Activated gamma-delta T cell treated with anti-CD3 and anti-CD28 coated beads, Interleukin-2, amount 50 U/mL, for 16 hours (primary cell): ENCODE measurements at regions not wholly inside any gene's neighbourhood (a gene's known extent, or its start where the extent isn't known, plus 50 kb on each side); places are given as distances from the start of the nearest gene placed in this dataset.
"Not testable (repeated sequence)": the region's sequence is repeated elsewhere in the genome, so short reads cannot be mapped to it uniquely, and the experiment has no call there.

ENCODE experiments used
- DNase-seq: peaks from one replicate; pipeline ENCODE4 v3.0.0-alpha.2; 2020; ENCODE audit warnings: low read depth

GRCh38 chr10:94125856-94126255 lies 132.1 kb downstream of the PLCE1 start:
- no peak for DNase-seq

GRCh38 chr10:94129393-94130130 lies 135.8 kb downstream of the PLCE1 start:
- no peak for DNase-seq

GRCh38 chr10:94131885-94132284 lies 138.2 kb downstream of the PLCE1 start:
- DNase-seq, result no peak

- DNase-seq, result no peak
These were observed 139.5 kb downstream of the PLCE1 start for GRCh38 chr10:94133239-94133638.

- no peak for DNase-seq
These were observed 144.0 kb downstream of the PLCE1 start for GRCh38 chr10:94137747-94138146.

- DNase-seq, result no peak
These were observed 144.7 kb downstream of the PLCE1 start for GRCh38 chr10:94138391-94138790.

GRCh38 chr10:94143261-94143660 lies 149.5 kb downstream of the PLCE1 start:
- DNase-seq, result no peak

GRCh38 chr10:94146313-94146712 lies 152.6 kb downstream of the PLCE1 start:
- DNase-seq, result no peak

- no peak for DNase-seq
These were observed 153.0 kb downstream of the PLCE1 start for GRCh38 chr10:94146746-94147145.

GRCh38 chr10:94149702-94150101 lies 156.0 kb downstream of the PLCE1 start:
- DNase-seq, result no peak

GRCh38 chr10:94150541-94151184 lies 156.9 kb downstream of the PLCE1 start:
- no peak for DNase-seq

- no peak for DNase-seq
These were observed 162.1 kb downstream of the PLCE1 start for GRCh38 chr10:94155722-94156271.

- DNase-seq, result no peak
These were observed 162.7 kb downstream of the PLCE1 start for GRCh38 chr10:94156453-94156852.

GRCh38 chr10:94165158-94165611 lies 171.5 kb downstream of the PLCE1 start:
- DNase-seq, result not testable (repeated sequence)

GRCh38 chr10:94172332-94172731 lies 178.6 kb downstream of the PLCE1 start:
- DNase-seq, result no peak

- no peak for DNase-seq
These were observed 179.9 kb downstream of the PLCE1 start for GRCh38 chr10:94173594-94173993.

GRCh38 chr10:94174838-94175237 lies 181.1 kb downstream of the PLCE1 start:
- no peak for DNase-seq

GRCh38 chr10:94178475-94179253 lies 184.1 kb downstream of the NOC3L start:
- DNase-seq, result no peak

GRCh38 chr10:94180576-94180975 lies 182.2 kb downstream of the NOC3L start:
- no peak for DNase-seq

- DNase-seq, result no peak
These were observed 179.0 kb downstream of the NOC3L start for GRCh38 chr10:94183666-94184264.

GRCh38 chr10:94186722-94187121 lies 176.0 kb downstream of the NOC3L start:
- no peak for DNase-seq

GRCh38 chr10:94192333-94192732 lies 170.4 kb downstream of the NOC3L start:
- no peak for DNase-seq
